ENCODE measurements at regions not wholly inside any gene's neighbourhood (a gene's known extent, or its start where the extent isn't known, plus 50 kb on each side); places are given as distances from the start of the nearest gene placed in this dataset.

- TF ChIP-seq, protein P1, sequence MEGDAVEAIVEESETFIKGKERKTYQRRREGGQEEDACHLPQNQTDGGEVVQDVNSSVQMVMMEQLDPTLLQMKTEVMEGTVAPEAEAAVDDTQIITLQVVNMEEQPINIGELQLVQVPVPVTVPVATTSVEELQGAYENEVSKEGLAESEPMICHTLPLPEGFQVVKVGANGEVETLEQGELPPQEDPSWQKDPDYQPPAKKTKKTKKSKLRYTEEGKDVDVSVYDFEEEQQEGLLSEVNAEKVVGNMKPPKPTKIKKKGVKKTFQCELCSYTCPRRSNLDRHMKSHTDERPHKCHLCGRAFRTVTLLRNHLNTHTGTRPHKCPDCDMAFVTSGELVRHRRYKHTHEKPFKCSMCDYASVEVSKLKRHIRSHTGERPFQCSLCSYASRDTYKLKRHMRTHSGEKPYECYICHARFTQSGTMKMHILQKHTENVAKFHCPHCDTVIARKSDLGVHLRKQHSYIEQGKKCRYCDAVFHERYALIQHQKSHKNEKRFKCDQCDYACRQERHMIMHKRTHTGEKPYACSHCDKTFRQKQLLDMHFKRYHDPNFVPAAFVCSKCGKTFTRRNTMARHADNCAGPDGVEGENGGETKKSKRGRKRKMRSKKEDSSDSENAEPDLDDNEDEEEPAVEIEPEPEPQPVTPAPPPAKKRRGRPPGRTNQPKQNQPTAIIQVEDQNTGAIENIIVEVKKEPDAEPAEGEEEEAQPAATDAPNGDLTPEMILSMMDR (IDR thresholded peaks at IDR 0.05), result no peak
- TF ChIP-seq POLR2A (IDR thresholded peaks at IDR 0.05) (no peak), POLR2AphosphoS5 (IDR thresholded peaks at IDR 0.05) (no peak), EP300 (IDR thresholded peaks at IDR 0.05; ENCODE audit: low read depth) (no peak)
Measured at GRCh38 chr6:48512390-48512789, 401.4 kb upstream of the PTCHD4 start.
